HEK293 (cell line): ENCODE measurements at regions not wholly inside any gene's neighbourhood (a gene's known extent, or its start where the extent isn't known, plus 50 kb on each side); places are given as distances from the start of the nearest gene placed in this dataset.

Source experiments
- CTCF ChIA-PET: fragments of 350-600 bp; formaldehyde crosslinking; extraction: SDS; loops from one replicate; lab custom pipeline; 2021; ENCODE audit warnings: antibody characterized with exemption; lab: Yijun Ruan, JAX
- POLR2A ChIA-PET: fragments of 300-600 bp; formaldehyde crosslinking; extraction: SDS; loops from one replicate; lab custom pipeline; 2020; ENCODE audit warnings: antibody characterized with exemption, inconsistent platforms; lab: Yijun Ruan, JAX
- H3K27ac ChIP-seq: fragments of 200-500 bp; sonication (Bioruptor generic); 2 replicates; pipeline ENCODE4 v1.5.1; 2014; ENCODE audit warnings: low read depth, low read length, control low read depth, inconsistent platforms; ENCODE audit errors: extremely low read depth
- H3K36me3 ChIP-seq, 2 experiments: fragments of 200-500 bp in 1 of 2; sonication (Bioruptor generic) in 1 of 2; 1 replicate in 1 of 2; 2 replicates in 1 of 2; pipeline ENCODE4 v1.5.1; 2014 to 2017; ENCODE audit warnings: inconsistent platforms in 2 of 2, low read length in 2 of 2; ENCODE audit not compliant: control insufficient read depth in 2 of 2, insufficient read depth in 1 of 2
- H3K4me1 ChIP-seq: fragments of 200-500 bp; sonication (Bioruptor generic); 2 replicates; pipeline ENCODE4 v1.5.1; 2014; ENCODE audit warnings: mild to moderate bottlenecking, low read length, inconsistent platforms; ENCODE audit not compliant: control insufficient read depth, insufficient read depth
- H3K4me3 ChIP-seq: 2 replicates; pipeline ENCODE4 v1.5.1; 2011; ENCODE audit warnings: low read depth, mild to moderate bottlenecking, control low read depth, low read length, moderate library complexity
- H3K9me3 ChIP-seq: fragments of 200-500 bp; sonication (Bioruptor generic); 2 replicates; pipeline ENCODE4 v1.5.1; 2014; ENCODE audit warnings: low read depth, low read length, inconsistent platforms; ENCODE audit not compliant: control insufficient read depth, insufficient read depth
- BCL11A ChIP-seq: fragments of 450-650 bp; formaldehyde crosslinking; IDR thresholded peaks from 2 replicates; pipeline ENCODE4 v1.5.1; 2016; ENCODE audit warnings: low read depth, missing biosample characterization, missing genetic modification characterization
- BCL11B ChIP-seq: fragments of 450-650 bp; formaldehyde crosslinking; IDR thresholded peaks from 2 replicates; pipeline ENCODE4 v1.5.1; 2016; ENCODE audit warnings: low read depth, missing biosample characterization, missing genetic modification characterization
- EGR2 ChIP-seq: fragments of 450-650 bp; formaldehyde crosslinking; IDR thresholded peaks from 2 replicates; pipeline ENCODE4 v1.5.1; 2016; ENCODE audit warnings: low read depth, missing biosample characterization, missing genetic modification characterization
- FEZF1 ChIP-seq: fragments of 450-650 bp; formaldehyde crosslinking; IDR thresholded peaks from 2 replicates; pipeline ENCODE4 v1.5.1; 2016; ENCODE audit warnings: missing biosample characterization, missing genetic modification characterization
- GLI2 ChIP-seq: fragments of 450-650 bp; formaldehyde crosslinking; IDR thresholded peaks from 2 replicates; pipeline ENCODE4; 2017; ENCODE audit warnings: missing biosample characterization, missing genetic modification characterization, low read depth, borderline replicate concordance
- KLF8 ChIP-seq: fragments of 450-650 bp; formaldehyde crosslinking; IDR thresholded peaks from 2 replicates; pipeline ENCODE4 v1.5.1; 2016; ENCODE audit warnings: missing biosample characterization, missing genetic modification characterization
- KLF9 ChIP-seq: fragments of 450-650 bp; formaldehyde crosslinking; IDR thresholded peaks from 2 replicates; pipeline ENCODE4 v1.5.1; 2016; ENCODE audit warnings: missing biosample characterization, missing genetic modification characterization, low read depth
- OSR2 ChIP-seq: fragments of 450-650 bp; formaldehyde crosslinking; IDR thresholded peaks from 2 replicates; pipeline ENCODE4 v1.5.1; 2016; ENCODE audit warnings: missing biosample characterization, missing genetic modification characterization
- OVOL3 ChIP-seq: fragments of 450-650 bp; formaldehyde crosslinking; IDR thresholded peaks from 2 replicates; pipeline ENCODE4 v1.5.1; 2016; ENCODE audit warnings: missing biosample characterization, missing genetic modification characterization
- SETDB1 ChIP-seq: IDR thresholded peaks from one replicate; pipeline ENCODE4 v1.6.1; 2017; ENCODE audit warnings: mild to moderate bottlenecking, low read length, moderate library complexity, mixed read lengths; ENCODE audit not compliant: insufficient read length
- ZBTB21 ChIP-seq: fragments of 450-650 bp; formaldehyde crosslinking; IDR thresholded peaks from 2 replicates; pipeline ENCODE4 v1.5.1; 2017; ENCODE audit warnings: missing biosample characterization, missing genetic modification characterization
- ZNF112 ChIP-seq: fragments of 450-650 bp; formaldehyde crosslinking; IDR thresholded peaks from 2 replicates; pipeline ENCODE4 v1.5.0; 2017; ENCODE audit warnings: missing biosample characterization, missing genetic modification characterization
- ZNF132 ChIP-seq: fragments of 450-650 bp; formaldehyde crosslinking; IDR thresholded peaks from 2 replicates; pipeline ENCODE4 v1.5.1; 2017; ENCODE audit warnings: missing biosample characterization, missing genetic modification characterization, borderline replicate concordance
- ZNF155 ChIP-seq: fragments of 450-650 bp; formaldehyde crosslinking; IDR thresholded peaks from 2 replicates; pipeline ENCODE4 v1.5.1; 2016; ENCODE audit warnings: missing biosample characterization, missing genetic modification characterization
- ZNF174 ChIP-seq: fragments of 450-650 bp; formaldehyde crosslinking; IDR thresholded peaks from 2 replicates; pipeline ENCODE4 v1.5.0; 2017; ENCODE audit warnings: missing biosample characterization, mild to moderate bottlenecking, missing genetic modification characterization
- ZNF211 ChIP-seq: fragments of 450-650 bp; formaldehyde crosslinking; IDR thresholded peaks from 2 replicates; pipeline ENCODE4 v1.5.1; 2016; ENCODE audit warnings: low read depth, missing biosample characterization, missing genetic modification characterization
- ZNF214 ChIP-seq: fragments of 450-650 bp; formaldehyde crosslinking; IDR thresholded peaks from 2 replicates; pipeline ENCODE4 v1.5.1; 2017; ENCODE audit warnings: missing biosample characterization, mild to moderate bottlenecking, missing genetic modification characterization, borderline replicate concordance
- ZNF274 ChIP-seq, 2 experiments: fragments of 200-500 bp in 1 of 2; fragments of 450-650 bp in 1 of 2; sonication (Bioruptor generic) in 1 of 2; formaldehyde crosslinking in 1 of 2; IDR thresholded peaks; 2 replicates each; pipeline versions ENCODE4 v1.5.1 to v1.6.1; 2014 to 2016; ENCODE audit warnings: borderline replicate concordance in 1 of 2, inconsistent platforms in 1 of 2, low read length in 1 of 2, missing biosample characterization in 1 of 2, missing genetic modification characterization in 1 of 2
- ZNF366 ChIP-seq: fragments of 450-650 bp; formaldehyde crosslinking; conservative IDR thresholded peaks from 2 replicates; pipeline ENCODE4 v1.5.1; 2016; ENCODE audit warnings: missing biosample characterization, missing genetic modification characterization
- ZNF426 ChIP-seq: fragments of 450-650 bp; formaldehyde crosslinking; IDR thresholded peaks from 2 replicates; pipeline ENCODE4 v1.5.1; 2017; ENCODE audit warnings: missing biosample characterization, missing genetic modification characterization, mild to moderate bottlenecking, inconsistent platforms, moderate library complexity
- ZNF549 ChIP-seq: fragments of 450-650 bp; IDR thresholded peaks from 2 replicates; pipeline ENCODE4 v1.5.1; 2018; ENCODE audit warnings: missing biosample characterization, missing genetic modification characterization, mild to moderate bottlenecking, inconsistent platforms, moderate library complexity
- ZNF555 ChIP-seq: fragments of 450-650 bp; formaldehyde crosslinking; conservative IDR thresholded peaks from 2 replicates; pipeline ENCODE4 v1.5.1; 2017; ENCODE audit warnings: missing biosample characterization, mild to moderate bottlenecking, missing genetic modification characterization, inconsistent platforms
- ZNF677 ChIP-seq: fragments of 450-650 bp; IDR thresholded peaks from 2 replicates; pipeline ENCODE4 v1.5.0; 2018; ENCODE audit warnings: missing biosample characterization, mild to moderate bottlenecking, missing genetic modification characterization, moderate library complexity
- ZNF777 ChIP-seq: fragments of 450-650 bp; formaldehyde crosslinking; IDR thresholded peaks from 2 replicates; pipeline ENCODE4 v1.5.1; 2017; ENCODE audit warnings: missing biosample characterization, missing genetic modification characterization, borderline replicate concordance
- TF ChIP-seq, protein P1 (sequence below): fragments of 450-650 bp; formaldehyde crosslinking; IDR thresholded peaks from 2 replicates; pipeline ENCODE4 v1.5.1; 2017; ENCODE audit warnings: missing biosample characterization, missing genetic modification characterization
- TF ChIP-seq, protein P2 (sequence below): fragments of 450-650 bp; formaldehyde crosslinking; IDR thresholded peaks from 2 replicates; pipeline ENCODE4 v1.5.0; 2017; ENCODE audit warnings: missing biosample characterization, missing genetic modification characterization, borderline replicate concordance
- TF ChIP-seq, protein P3 (sequence below): IDR thresholded peaks from 2 replicates; pipeline ENCODE4 v1.6.1; 2011; ENCODE audit warnings: mild to moderate bottlenecking, low read depth, low read length, borderline replicate concordance
- TF ChIP-seq, protein P4 (sequence below): fragments of 450-650 bp; formaldehyde crosslinking; IDR thresholded peaks from 2 replicates; pipeline ENCODE4 v1.5.1; 2016; ENCODE audit warnings: missing biosample characterization, missing genetic modification characterization

DNA sequence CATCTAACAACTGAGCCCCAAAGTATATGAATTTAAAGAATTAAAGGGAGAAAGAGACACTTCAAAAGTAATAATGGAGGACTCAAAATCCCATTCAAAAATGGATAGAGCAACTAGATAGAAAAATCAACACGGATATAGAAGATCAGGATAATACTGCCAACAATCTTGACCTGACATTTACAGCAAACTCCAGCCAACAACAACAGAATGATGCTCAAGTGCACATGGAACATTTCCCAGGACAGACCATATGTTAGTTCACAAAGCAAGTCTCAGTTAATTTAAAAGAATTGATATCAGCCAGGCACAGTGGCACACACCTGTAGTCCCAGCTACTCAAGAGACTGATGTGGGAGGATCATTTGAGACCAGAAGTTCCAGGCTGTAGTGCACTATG, 72.0 kb upstream of the SMARCAD1 start:
- Histone ChIP-seq H3K36me3 (no peaks in the 10 kb centered on the region), H3K27ac (no peak overlapping the region), H3K9me3 (no peaks in the 10 kb centered on the region), H3K4me3 (no peak overlapping the region)
- POLR2A ChIA-PET, result no interaction called here
- TF ChIP-seq FEZF1 (tag by site-specific recombination), result no peak
- TF ChIP-seq, protein P1, sequence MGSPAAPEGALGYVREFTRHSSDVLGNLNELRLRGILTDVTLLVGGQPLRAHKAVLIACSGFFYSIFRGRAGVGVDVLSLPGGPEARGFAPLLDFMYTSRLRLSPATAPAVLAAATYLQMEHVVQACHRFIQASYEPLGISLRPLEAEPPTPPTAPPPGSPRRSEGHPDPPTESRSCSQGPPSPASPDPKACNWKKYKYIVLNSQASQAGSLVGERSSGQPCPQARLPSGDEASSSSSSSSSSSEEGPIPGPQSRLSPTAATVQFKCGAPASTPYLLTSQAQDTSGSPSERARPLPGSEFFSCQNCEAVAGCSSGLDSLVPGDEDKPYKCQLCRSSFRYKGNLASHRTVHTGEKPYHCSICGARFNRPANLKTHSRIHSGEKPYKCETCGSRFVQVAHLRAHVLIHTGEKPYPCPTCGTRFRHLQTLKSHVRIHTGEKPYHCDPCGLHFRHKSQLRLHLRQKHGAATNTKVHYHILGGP (tag by site-specific recombination), result no peak
- no peak for TF ChIP-seq ZNF366 (tag by site-specific recombination)
- no peak for TF ChIP-seq BCL11B (tag by site-specific recombination)
- no peak for TF ChIP-seq ZNF174 (tag by site-specific recombination)
- no peak for TF ChIP-seq ZNF777
- no peak for TF ChIP-seq SETDB1
- TF ChIP-seq, protein P2, sequence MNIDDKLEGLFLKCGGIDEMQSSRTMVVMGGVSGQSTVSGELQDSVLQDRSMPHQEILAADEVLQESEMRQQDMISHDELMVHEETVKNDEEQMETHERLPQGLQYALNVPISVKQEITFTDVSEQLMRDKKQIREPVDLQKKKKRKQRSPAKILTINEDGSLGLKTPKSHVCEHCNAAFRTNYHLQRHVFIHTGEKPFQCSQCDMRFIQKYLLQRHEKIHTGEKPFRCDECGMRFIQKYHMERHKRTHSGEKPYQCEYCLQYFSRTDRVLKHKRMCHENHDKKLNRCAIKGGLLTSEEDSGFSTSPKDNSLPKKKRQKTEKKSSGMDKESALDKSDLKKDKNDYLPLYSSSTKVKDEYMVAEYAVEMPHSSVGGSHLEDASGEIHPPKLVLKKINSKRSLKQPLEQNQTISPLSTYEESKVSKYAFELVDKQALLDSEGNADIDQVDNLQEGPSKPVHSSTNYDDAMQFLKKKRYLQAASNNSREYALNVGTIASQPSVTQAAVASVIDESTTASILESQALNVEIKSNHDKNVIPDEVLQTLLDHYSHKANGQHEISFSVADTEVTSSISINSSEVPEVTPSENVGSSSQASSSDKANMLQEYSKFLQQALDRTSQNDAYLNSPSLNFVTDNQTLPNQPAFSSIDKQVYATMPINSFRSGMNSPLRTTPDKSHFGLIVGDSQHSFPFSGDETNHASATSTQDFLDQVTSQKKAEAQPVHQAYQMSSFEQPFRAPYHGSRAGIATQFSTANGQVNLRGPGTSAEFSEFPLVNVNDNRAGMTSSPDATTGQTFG (tag by site-specific recombination), result no peak
- no peak for TF ChIP-seq KLF9
- TF ChIP-seq, protein P3, sequence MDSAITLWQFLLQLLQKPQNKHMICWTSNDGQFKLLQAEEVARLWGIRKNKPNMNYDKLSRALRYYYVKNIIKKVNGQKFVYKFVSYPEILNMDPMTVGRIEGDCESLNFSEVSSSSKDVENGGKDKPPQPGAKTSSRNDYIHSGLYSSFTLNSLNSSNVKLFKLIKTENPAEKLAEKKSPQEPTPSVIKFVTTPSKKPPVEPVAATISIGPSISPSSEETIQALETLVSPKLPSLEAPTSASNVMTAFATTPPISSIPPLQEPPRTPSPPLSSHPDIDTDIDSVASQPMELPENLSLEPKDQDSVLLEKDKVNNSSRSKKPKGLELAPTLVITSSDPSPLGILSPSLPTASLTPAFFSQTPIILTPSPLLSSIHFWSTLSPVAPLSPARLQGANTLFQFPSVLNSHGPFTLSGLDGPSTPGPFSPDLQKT, result no peak
- no peak for TF ChIP-seq ZNF155 (tag by site-specific recombination)
- TF ChIP-seq KLF8, result no peak
- TF ChIP-seq, protein P4, sequence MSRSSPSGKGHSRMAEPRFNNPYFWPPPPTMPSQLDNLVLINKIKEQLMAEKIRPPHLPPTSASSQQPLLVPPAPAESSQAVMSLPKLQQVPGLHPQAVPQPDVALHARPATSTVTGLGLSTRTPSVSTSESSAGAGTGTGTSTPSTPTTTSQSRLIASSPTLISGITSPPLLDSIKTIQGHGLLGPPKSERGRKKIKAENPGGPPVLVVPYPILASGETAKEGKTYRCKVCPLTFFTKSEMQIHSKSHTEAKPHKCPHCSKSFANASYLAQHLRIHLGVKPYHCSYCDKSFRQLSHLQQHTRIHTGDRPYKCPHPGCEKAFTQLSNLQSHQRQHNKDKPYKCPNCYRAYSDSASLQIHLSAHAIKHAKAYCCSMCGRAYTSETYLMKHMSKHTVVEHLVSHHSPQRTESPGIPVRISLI, result no peak
- TF ChIP-seq EGR2 (tag by site-specific recombination), result no peak
- TF ChIP-seq ZNF426, result no peak
- TF ChIP-seq OSR2, result no peak
- TF ChIP-seq ZNF677 (tag by site-specific recombination), result no peak
- TF ChIP-seq, all 188 proteins: peak for 0
- H3K4me1 ChIP-seq, result no peaks in the 10 kb centered on the region
- CTCF ChIA-PET, result interaction anchor here (0.6 kb wide), 1 partner anchor 166 kb away, joined by 4 read pairs; no protein-coding TSS in a partner anchor

DNA sequence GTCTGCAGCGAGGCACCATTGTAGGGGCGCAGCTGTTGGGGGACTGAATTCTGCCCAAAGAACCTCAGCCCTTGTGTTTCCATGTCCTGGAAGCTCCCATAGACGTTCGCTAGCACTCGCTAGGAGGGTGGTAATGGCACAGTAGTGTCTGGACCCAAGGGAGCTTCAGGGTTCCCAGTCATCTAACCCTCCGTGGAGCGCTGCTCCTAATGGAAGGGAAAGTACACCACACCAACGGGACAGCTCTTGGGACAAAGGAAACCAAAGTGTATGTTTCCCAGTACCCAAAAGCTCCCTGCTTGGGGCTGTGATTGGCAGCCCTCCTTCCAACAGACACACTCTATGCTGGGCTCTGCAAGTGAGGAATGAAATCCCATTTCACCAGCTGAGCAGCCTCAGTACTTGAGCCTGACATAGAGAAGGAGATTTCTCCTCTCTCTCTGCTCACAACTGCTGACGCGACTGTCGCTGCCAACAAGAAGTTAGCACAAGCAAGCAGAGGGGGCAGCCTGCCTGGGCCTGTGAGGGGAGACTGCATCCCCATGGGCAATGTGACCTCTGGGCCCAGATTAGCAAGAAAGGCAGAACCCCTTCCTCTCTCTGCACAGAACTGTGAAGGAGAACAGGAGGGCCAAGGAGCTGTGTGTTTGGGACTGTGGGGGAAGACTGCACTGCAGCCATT, 67.6 kb upstream of the SMARCAD1 start:
- H3K27ac ChIP-seq, result no peak overlapping the region
- CTCF ChIA-PET, result no interaction called here
- POLR2A ChIA-PET, result no interaction called here
- H3K9me3 ChIP-seq, result no peaks in the 10 kb centered on the region
- H3K4me3 ChIP-seq, result no peak overlapping the region
- H3K36me3 ChIP-seq, result no peaks in the 10 kb centered on the region
- no peaks in the 10 kb centered on the region for H3K4me1 ChIP-seq
- no peak for TF ChIP-seq ZNF274 (IDR thresholded peaks at IDR 0.05; ENCODE audit: low read length)
- no peak for TF ChIP-seq ZNF274 (tag by site-specific recombination; IDR thresholded peaks at IDR 0.05; ENCODE audit: borderline replicate concordance)
- no peak for TF ChIP-seq GLI2
- TF ChIP-seq ZNF214, result no peak
- no peak for TF ChIP-seq OVOL3 (tag by site-specific recombination)
- TF ChIP-seq ZNF112 (tag by site-specific recombination), result no peak
- TF ChIP-seq BCL11A (tag by site-specific recombination), result no peak
- no peak for TF ChIP-seq ZNF777
- TF ChIP-seq EGR2 (tag by site-specific recombination), result no peak
- TF ChIP-seq, protein P1 (tag by site-specific recombination), result no peak
- no peak for TF ChIP-seq ZNF555 (tag by site-specific recombination)
- no peak for TF ChIP-seq ZNF549 (tag by site-specific recombination)
- no peak for TF ChIP-seq ZNF132 (tag by site-specific recombination)
- TF ChIP-seq ZNF211 (tag by site-specific recombination), result no peak
- no peak for TF ChIP-seq ZBTB21 (tag by site-specific recombination)
